ENCODE measurements at regions not wholly inside any gene's neighbourhood (a gene's known extent, or its start where the extent isn't known, plus 50 kb on each side); places are given as distances from the start of the nearest gene placed in this dataset.

DNA sequence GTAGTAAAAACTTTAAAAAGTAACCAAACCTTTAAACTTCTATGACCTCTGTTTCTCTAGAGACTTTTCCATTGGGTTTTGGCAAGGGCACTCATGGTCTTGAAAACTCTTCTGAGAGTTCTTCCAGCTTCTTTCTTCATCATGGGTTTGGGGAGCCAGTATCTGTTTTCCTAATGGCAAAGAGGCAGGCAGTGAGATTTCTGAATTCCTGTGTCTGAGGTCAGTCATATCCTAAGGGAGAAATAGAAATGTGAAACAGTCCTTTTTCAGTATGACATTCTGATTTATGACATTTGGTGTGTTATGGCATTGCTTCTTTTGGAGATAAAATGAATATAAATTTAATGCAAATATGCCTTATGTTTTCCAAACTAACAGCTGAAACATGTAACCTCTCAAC, 518.5 kb upstream of the MARCKS start:
- TF ChIP-seq, protein P1, sequence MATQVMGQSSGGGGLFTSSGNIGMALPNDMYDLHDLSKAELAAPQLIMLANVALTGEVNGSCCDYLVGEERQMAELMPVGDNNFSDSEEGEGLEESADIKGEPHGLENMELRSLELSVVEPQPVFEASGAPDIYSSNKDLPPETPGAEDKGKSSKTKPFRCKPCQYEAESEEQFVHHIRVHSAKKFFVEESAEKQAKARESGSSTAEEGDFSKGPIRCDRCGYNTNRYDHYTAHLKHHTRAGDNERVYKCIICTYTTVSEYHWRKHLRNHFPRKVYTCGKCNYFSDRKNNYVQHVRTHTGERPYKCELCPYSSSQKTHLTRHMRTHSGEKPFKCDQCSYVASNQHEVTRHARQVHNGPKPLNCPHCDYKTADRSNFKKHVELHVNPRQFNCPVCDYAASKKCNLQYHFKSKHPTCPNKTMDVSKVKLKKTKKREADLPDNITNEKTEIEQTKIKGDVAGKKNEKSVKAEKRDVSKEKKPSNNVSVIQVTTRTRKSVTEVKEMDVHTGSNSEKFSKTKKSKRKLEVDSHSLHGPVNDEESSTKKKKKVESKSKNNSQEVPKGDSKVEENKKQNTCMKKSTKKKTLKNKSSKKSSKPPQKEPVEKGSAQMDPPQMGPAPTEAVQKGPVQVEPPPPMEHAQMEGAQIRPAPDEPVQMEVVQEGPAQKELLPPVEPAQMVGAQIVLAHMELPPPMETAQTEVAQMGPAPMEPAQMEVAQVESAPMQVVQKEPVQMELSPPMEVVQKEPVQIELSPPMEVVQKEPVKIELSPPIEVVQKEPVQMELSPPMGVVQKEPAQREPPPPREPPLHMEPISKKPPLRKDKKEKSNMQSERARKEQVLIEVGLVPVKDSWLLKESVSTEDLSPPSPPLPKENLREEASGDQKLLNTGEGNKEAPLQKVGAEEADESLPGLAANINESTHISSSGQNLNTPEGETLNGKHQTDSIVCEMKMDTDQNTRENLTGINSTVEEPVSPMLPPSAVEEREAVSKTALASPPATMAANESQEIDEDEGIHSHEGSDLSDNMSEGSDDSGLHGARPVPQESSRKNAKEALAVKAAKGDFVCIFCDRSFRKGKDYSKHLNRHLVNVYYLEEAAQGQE (IDR thresholded peaks at IDR 0.05; ENCODE audit: insufficient read depth in 1 of 2, low read depth in 2 of 2, low read length in 2 of 2): no peak
- TF ChIP-seq POLR2AphosphoS5 (IDR thresholded peaks at IDR 0.05; ENCODE audit: low read depth, low read length) (no peak), TAF1 (IDR thresholded peaks at IDR 0.05; ENCODE audit: borderline replicate concordance, insufficient read depth, low read length) (no peak), SIN3A (IDR thresholded peaks at IDR 0.05; ENCODE audit: borderline replicate concordance, insufficient read depth, low read length) (no peak)
